ENCODE measurements at regions not wholly inside any gene's neighbourhood (a gene's known extent, or its start where the extent isn't known, plus 50 kb on each side); places are given as distances from the start of the nearest gene placed in this dataset.
A peak's percentile ranks its signal among the peaks of the same experiment; 100 is the strongest.

GRCh38 chr1:8120693-8121260, 94.7 kb upstream of the ERRFI1 start:
- TF ChIP-seq POLR2A (IDR thresholded peaks at IDR 0.05) (no peak), CTCF (IDR thresholded peaks at IDR 0.05) (peak in 1 of 4 experiments; percentile 28), POLR2AphosphoS5 (IDR thresholded peaks at IDR 0.05) (no peak)
